Epithelial cell of esophagus (primary cell): ENCODE measurements at regions not wholly inside any gene's neighbourhood (a gene's known extent, or its start where the extent isn't known, plus 50 kb on each side); places are given as distances from the start of the nearest gene placed in this dataset.

Source experiments
- DNase-seq: peaks from one replicate; pipeline ENCODE4 v3.0.0; 2010; ENCODE audit warnings: low read depth
- H3K4me3 ChIP-seq: 2 replicates; pipeline ENCODE4 v1.5.1; 2011; ENCODE audit warnings: mild to moderate bottlenecking, low read length, control low read depth
- TF ChIP-seq, protein P1 (sequence below): IDR thresholded peaks from 2 replicates; pipeline ENCODE4 v1.5.1; 2011; ENCODE audit warnings: low read depth, mild to moderate bottlenecking, low read length, control low read depth, inconsistent platforms; ENCODE audit not compliant: insufficient read depth; ENCODE audit errors: missing control alignments

DNA sequence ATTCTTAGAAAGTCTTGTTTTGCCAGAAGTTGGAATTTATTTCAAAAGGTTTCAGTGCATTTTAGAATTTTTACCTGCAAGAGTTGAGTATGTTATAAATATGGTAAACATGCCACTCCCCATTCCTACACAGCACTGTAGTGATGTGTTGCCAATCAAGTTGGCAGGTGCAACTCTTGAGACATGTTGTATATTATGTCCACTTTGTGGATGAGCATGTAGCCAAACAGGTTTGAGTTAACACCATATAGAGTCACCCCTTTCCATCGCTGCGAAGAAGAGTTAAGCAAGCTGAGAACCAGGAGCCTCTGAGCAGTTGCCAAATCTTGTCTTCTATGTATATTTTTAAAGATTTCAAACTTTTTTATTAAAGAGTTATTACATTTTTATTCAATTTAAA, 359.8 kb downstream of the LMO7 start:
- no peak overlapping the region for H3K4me3 ChIP-seq
- DNase-seq = peak; percentile 68
- TF ChIP-seq, protein P1, sequence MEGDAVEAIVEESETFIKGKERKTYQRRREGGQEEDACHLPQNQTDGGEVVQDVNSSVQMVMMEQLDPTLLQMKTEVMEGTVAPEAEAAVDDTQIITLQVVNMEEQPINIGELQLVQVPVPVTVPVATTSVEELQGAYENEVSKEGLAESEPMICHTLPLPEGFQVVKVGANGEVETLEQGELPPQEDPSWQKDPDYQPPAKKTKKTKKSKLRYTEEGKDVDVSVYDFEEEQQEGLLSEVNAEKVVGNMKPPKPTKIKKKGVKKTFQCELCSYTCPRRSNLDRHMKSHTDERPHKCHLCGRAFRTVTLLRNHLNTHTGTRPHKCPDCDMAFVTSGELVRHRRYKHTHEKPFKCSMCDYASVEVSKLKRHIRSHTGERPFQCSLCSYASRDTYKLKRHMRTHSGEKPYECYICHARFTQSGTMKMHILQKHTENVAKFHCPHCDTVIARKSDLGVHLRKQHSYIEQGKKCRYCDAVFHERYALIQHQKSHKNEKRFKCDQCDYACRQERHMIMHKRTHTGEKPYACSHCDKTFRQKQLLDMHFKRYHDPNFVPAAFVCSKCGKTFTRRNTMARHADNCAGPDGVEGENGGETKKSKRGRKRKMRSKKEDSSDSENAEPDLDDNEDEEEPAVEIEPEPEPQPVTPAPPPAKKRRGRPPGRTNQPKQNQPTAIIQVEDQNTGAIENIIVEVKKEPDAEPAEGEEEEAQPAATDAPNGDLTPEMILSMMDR = no peak

DNA sequence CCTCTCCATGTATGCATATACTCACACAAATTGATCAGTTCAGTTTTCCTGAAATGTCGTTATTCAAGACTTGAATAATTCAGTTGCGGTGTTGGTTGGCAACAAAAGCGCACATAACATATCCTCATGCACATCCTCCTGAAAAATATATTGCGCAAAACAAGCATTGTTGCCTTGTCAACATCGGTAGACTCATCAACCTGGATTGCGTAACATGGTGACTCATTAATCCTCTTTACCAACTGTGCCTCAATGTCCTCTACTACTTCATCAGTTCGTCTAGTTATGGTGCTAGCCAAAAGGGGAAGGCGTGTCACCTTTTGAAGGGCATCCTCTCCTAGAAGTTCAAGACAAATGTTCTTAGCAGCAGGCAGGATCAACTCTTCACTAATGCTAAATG, 357.7 kb downstream of the LMO7 start:
- DNase-seq = peak; percentile 76
- TF ChIP-seq, protein P1 = no peak
- no peak overlapping the region for H3K4me3 ChIP-seq

DNA sequence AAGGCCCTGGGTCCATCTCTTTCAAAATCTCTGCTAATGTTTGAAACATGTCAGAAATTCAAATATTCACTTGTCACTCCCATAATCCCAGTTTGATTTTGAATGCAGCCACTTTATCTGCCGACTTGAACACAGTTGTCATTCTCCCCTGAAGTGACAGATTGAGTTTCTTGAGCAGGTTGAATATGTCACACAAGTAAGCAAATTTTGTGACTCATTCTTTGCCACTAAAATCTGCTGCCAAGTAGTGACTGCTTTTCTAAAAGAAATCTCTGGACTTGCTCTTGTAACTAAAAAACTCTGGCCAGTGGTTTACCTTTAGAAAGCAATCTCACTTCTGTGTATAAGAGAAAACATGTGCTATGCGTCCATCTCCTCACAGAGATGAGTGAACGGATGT, 357.1 kb downstream of the LMO7 start:
- no peak for DNase-seq
- no peak overlapping the region for H3K4me3 ChIP-seq
- TF ChIP-seq, protein P1 = no peak

GRCh38 chr13:75986818-75987217, 350.7 kb downstream of the LMO7 start:
- DNase-seq = no peak
- H3K4me3 ChIP-seq = no peak overlapping the region
- TF ChIP-seq, protein P1 = no peak

- no peak overlapping the region for H3K4me3 ChIP-seq
- TF ChIP-seq, protein P1 = no peak
- no peak for DNase-seq
Measured at GRCh38 chr13:75985132-75985531, 349.0 kb downstream of the LMO7 start.

DNA sequence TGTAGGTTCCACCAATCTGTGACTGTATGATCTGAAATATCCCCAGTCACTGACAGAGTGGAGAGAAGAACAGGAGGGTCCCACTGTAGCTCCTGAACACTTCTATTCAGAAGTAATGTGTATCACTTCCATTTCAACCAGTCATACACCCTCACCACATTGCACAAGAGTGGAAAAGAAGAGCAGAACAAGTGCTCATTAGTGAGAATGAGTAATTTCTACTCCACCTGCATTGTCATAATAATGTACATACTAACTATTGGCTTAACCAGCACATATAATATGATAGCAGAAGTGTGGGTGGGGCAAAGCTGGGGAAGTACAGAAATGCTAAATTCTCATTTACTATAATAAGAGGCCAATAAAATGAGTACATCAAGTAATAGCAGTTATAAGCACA, 342.7 kb downstream of the LMO7 start:
- peak; percentile 67 for DNase-seq
- no peak overlapping the region for H3K4me3 ChIP-seq
- TF ChIP-seq, protein P1 = no peak

DNA sequence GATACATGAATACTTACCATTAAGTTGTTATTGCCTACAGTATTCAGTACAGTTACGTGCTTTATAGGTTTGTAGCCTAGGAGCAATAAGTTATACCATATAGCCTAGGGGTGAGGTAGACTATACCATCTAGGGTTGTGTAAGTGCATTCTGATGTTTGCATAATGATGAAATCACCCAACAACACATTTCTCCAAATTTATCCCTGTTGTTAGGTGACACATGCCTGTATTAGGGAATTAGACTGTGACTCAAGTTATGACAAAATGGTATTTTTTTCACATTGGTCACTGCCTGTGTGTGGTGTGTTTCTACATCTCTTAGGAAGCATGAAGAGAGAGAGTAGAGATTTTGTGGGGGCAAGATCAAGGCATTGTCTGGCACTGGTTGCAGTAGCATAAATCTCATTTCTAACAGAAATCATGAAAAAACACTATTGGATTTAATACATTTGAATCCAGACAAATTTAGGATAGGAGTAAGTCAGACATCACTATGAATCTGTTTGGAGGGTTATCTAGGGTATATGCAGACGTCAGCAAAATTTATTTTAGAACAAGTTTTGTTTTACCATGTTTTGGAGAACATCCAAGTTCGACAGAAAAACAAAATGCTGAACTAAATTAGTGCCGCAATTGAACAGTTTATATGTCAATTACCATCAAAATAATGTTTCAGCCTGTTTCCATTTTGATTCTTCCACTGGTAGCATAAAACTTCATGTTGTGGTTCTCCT, 332.1 kb downstream of the LMO7 start:
- H3K4me3 ChIP-seq = no peak overlapping the region
- DNase-seq = peak; percentile 89
- TF ChIP-seq, protein P1 = no peak
